Stimulated activated CD8-positive, alpha-beta memory T cell treated with anti-CD3 and anti-CD28 coated beads, Interleukin-12 subunit alpha, Interleukin-12 subunit beta, amount 100 ng/mL, for 1 hour (primary cell): ENCODE measurements at regions not wholly inside any gene's neighbourhood (a gene's known extent, or its start where the extent isn't known, plus 50 kb on each side); places are given as distances from the start of the nearest gene placed in this dataset.

ENCODE experiments used
- DNase-seq: peaks from one replicate; pipeline ENCODE4 v3.0.0-alpha.2; 2020; ENCODE audit warnings: low read depth

DNA sequence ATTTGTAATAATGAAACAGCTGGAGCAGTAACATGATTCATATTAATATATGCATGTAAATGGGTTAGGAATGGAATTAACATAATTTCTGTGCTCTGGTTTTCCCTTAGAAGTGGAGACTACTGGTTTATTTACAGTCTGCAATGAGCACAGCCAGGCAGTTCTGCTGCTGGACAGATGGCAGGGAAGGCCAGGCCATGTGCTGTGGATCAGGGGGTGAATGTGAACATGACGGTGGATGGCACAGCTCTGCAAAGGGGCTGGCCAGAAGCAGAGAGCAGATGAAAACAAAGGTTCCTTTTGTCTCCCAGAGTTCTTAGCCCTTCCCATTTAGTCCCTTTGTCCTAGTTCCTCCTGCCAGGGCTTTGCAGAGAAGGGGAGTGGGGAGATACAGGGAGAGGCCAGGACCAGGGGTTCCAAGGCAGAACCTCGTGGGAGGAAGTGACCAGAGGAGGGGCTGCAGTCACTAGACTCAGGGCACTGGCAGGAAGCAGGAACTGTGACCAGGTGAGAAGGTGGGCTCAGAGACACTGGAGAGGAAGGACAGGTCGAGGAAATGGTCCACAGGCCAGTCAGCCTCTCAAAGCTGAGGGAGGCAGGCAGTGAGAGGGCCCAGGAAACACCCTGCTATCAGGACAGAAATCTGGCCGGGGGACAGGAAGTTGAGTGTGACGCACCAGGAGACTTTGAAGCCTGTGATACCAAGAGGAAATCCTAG, 112.9 kb upstream of the ATP8B1 start:
- no peak for DNase-seq

DNA sequence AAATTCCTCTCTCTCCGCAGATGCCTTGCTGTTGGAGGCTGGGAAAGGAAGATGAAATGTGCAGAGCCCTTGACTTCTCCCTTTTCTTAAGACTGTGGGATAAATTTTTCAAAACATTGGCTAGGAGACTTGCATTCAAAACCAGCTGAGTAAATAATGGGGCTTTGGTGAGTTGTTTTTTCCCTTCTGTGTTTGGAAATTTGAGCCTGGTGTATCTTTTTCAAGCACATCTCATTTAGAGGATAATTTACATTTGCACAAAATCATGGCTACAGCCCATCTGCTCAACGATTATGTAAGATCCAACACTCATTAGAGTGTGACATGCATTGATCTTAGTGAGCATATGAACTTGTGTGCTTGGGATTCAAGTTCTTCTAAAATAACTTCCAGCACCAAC, 112.1 kb upstream of the ATP8B1 start:
- no peak for DNase-seq

DNA sequence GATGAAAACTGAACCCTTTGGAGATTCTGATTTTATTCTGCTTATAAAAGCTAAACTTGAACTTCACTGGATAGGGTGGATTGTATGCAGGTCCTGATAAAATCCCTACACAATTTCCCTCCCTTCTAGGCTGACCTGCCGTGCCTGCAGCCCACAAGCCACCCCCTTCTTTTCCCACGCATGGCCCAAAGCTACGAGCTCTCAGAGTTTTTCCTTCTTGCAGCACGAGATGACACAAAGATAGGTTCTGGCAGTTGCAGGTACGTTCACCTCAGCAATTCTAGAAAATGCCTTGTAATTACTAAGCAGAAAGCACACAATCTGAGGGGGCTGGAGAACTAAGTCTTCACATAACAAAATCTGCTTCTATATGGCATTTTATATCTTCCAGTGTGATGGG, 110.6 kb upstream of the ATP8B1 start:
- no peak for DNase-seq

DNA sequence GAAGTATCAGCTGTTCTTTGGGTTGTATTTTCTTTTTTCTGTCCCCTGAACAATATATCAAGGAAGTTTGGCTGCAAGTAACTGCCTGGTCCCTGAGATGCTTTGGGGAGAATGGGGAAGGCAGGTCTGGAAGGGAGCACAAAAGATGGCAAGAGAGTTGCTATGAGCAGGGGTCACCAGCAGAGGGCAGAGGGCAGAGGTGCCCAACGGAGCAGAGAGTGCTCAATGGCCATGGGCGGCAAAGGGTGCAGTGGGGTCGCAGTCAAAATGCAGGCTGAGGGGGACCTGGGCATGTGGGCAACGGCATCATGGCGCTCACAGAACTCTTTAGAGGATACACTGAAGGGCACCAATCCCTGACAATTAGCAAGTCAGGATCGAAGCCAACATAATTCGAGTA, 107.7 kb upstream of the ATP8B1 start:
- DNase-seq = no peak

DNA sequence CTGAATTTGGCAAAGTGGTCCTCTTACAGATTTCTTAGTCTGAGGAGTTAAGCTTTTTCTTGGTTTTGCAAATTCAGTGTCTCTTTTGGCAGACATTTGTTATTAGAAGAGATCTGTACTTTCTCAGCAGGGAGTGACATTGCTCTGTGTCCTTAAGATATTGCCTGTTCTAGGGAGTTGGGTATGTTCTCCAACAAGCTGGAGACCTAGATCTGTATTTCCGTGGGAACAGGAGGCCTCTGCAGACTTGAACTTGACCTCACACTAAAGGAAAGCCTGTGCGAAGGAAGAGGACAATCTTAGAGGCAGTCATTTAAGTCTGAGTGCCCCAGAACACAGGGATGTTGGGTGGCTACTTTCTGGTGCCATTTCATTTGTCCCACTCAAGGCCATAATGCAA, 107.0 kb upstream of the ATP8B1 start:
- no peak for DNase-seq

DNA sequence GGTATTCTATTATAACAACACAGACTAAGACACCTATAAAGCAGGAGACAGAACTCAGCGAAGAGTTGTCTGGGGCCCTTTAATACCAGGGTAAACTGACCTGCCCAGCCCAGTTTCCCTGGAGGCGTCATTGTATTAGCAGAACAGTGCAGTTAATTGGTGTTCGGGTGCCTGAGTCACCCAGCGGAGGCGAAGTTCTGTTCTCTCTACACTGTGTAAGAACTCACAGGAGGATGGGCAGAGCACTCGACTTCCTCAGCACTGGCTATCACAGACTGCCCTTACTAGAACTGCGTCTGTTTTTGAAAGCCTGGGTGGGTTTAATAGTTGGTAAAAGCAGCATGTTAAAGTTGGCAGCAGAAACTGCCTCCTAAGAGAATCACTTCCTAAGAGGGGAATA, 106.5 kb upstream of the ATP8B1 start:
- no peak for DNase-seq

DNA sequence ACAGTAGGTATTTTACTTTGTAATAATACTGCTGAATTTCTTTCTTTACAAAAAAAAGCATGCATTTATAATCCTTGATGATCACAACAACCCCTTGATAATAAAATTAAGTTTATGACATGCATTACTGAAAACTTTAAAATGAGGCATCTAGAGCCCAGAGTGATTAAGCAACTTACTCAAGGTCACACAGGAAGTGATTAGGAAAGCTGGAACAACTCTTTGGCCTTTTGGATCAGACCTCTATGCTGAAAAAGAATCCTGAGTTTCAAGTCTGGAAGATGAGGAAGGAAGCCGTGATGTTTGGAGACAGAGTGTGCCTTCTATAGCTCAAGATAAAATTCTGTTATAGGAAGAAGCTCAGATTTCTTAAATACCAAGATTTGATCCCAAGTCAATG, 105.0 kb upstream of the ATP8B1 start:
- no peak for DNase-seq

DNA sequence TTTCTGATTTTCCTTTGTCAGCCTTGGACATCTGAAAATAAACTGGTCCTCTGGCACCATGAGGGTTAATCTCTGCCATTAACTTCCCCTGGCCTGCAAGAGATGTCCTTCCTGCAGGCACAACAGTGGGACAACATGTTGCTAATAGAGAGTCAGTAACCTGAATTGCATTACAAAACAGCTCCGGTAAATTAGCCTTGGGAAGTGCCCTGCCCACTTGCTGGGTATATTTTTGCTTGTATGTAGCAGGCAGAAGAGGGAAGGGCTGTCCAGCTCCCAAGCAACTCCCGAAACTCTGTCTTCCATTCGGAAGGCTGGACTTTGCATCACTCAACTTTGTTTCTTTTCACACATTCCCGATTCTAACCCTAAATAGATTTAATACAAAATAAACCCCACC, 104.4 kb upstream of the ATP8B1 start:
- DNase-seq = no peak

DNA sequence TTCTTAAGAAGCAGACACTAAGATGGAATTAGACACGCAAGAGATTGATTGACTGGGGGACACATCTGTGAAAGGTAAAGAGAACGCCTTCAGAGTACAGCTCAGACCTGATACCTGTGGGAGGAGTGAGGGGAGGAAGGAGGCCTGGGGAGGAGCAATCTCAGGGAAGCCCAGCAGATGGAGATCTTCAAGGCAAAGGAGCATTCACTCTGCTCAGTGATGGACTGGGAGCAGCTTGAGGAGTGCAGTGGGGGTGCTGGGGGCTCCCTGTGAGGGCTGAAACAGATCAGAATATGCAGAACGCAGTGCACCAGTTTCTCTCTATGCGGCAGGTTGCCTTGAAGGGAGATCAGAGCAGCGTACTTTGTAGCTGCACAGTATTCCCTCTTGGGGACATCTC, 103.7 kb upstream of the ATP8B1 start:
- DNase-seq = no peak

DNA sequence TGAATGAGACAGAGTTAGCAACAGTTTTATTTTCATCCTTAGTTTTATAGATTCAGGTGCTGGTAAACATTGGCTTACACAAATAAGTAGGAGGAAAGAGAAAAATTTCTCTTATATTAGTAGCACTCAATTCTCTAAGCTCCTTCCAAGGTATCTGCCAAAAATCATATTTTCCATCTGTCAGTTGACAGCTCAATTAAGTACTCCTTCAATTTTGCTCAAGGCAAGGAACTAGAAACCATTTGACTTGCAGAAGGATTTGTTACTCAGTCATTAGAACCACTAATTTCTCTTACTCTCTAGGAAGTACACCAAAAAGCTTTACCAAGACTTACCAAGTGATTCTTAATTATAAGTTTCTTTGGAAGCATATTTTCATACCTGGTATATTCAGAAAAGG, 101.4 kb upstream of the ATP8B1 start:
- DNase-seq = no peak

DNA sequence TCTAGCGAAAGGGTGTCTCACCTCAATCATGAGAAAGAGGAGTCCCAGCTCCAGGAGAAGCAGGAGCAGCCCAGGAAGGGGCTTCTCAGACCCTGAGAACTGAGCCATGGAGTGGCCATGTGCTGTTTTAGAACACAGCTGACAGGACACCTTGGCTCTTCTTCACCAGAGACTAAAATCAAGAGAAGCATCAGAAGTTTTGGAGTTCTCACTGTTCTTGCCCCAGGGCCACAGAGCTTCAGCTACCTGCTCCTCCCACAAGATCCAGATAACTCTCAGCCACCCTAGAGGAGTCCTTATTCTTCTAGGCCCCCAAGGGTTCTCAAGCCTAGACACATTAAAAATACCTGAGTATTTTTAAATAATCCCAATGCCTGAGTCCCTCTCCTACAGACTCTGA, 99.6 kb upstream of the ATP8B1 start:
- no peak for DNase-seq

DNA sequence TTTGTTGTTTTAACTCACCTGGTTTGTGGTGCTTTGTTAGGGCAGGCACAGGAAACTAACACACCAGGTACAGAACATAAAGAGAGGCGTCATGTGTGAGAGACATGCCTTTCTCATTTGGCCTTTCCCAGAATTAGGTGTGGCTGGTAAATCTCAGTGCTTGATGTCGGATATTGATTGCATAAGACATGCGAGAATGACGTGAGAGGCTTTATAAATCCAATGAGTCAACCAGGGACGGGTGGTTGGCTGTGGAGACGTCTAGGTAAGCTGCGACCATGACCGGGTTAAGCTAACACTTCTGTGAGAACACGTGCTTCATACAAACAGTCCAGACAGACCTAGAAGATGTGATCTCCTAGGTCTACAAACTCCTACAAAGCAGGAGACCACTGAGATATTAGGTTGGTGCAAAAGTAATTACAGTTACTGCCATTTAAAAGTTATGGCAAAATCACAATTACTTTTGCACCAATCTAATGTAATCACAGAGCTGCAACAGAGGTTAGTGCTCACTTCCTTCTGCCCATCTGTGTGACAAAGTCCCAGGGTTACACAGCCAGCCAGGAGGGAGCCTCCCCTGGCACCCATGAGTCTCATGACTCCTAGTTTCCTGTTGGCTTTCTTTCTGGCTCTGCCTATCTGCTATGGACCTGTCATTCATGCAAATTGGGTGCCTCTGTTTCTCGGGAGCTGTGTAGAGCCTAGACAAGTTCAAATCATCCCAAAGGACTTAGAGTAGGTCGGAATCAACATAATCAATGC, 98.9 kb upstream of the ATP8B1 start:
- DNase-seq = no peak

DNA sequence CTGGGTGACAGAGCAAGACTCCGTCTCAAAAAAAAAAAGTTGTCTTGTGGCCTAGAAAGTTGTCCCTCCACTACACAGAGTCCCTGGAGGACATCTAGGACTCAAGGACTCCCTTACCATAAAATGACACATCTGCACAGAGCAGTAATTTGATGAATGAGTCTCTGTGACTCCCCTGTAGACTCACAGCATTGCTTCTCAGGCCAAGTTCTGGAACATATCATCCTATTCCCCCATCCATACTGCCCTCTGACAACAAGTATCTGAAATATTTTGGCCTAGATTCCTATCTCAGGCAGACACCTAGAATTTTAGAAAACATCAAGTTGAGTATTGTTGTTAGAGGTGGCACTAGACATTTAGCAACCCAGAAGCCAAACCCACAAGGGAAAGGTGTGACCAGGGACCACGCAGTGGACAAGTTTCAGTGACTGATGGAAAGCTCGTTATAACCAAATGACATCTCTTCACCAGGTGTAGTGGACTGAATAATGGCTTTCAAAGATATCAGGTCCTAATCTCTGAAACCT, 97.9 kb upstream of the ATP8B1 start:
- no peak for DNase-seq

DNA sequence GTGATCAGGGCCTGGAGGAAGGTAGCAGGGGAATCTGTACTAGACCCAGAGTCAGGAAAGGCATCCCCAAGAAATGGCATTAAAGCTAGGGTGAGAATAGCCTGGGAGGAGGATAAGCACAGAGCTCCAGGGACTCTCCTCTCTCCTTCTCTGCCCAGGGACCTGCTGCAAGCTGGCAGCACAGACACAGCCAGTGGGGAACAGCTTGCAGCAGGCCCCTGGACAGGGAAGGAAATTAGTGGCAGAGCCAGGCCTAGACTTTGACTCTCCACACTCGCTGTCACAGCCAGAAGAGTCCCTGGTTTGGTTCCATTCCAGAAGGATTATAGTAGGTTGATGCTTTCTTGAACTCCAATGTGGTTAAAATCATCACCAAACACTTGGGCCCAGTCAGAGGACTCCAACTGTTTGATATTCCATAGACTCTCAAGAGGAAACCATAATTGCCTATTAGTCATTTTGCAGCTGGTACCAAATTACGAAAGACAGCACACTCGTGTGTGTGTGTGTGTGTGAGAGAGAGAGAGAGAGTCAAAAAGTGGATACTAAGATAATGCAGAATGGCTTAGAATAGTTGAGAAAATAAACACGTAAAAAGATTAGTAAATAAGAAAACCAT, 95.5 kb upstream of the ATP8B1 start:
- no peak for DNase-seq

DNA sequence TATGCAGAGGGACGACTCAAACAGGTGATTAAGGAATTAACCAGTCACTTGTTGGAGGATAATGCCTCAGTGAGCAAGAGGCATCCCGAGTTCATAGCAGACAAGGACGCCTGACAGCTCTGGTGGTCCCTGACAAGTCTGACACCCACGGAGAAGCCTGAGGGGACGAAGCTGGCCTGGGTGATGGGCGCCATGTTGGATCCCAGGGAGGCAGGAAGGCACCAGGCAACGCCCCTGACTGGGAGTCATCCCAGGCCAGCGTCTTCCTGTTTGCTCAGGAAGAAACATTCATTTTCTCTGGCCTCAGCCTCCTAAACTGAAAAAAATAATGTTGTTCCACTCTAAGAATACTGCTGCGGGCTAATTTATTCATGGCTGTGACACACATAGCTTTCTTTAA, 92.1 kb upstream of the ATP8B1 start:
- DNase-seq = no peak

DNA sequence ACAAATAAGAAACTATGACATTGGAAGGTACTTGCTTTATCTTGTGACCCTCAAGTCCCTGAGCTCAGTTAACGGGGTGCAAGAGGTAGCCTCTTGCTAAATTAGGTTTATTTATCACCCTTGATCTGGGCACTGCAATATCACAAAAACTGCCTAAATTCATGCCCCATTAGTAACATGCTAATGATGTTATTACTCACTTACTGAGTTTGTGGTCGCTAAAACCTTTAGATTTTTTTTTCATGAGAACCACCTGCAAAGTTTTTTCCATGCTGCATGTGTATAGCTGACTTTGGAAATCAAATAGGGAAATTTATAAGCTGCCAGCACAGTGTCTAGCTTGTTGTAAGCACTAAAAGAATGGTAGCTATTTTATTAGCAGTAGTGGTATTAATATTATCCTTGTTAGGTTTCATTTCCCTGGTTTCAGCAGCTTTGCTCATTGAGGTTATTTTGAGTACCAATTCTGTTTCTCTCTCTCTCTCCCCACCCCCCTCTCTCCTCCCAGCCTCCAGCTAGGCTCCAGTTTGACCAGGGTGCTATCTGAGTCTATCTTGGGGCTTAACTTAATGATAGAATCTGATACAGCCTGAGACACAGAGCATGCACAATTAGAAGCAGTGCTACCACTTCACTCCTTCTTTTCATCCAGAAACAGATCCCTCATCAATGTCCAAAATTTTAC, 88.7 kb upstream of the ATP8B1 start:
- no peak for DNase-seq

DNA sequence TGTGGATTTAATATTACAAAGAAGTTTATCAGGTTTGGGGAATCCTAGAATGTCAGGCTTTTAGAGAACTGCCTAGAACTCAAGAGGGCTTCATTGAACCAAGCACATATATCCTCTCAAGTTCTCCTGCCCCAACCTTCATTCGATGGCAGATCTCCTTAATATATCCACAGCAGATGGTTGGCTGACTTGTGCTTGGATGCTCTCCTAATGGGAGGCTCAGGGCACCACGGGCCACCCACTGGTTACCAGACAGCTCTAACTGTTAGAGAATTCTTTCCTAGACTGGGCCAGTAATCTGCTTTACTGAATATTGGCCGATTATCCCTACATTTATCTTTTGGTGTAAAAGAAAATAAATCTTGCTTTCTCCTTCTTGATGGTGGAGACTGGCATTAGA, 87.2 kb upstream of the ATP8B1 start:
- no peak for DNase-seq

DNA sequence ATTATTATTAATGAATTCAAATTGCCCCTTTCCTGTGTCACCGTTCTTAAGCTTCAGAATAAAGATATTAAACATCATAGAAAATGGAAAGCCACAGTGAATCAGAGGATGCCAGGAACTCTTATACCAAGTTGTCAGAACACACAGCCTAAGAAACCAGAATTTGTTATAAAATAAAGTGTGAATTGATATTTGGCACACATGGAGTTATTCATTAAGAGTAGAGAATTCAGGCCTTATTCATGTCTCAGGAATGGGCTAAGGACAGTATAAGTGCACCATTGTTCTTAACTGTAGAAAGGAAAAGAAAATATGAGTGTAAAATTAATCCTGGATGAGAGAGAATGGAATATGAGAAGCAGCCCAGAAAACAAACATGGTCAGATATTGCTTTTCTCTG, 86.7 kb upstream of the ATP8B1 start:
- no peak for DNase-seq

DNA sequence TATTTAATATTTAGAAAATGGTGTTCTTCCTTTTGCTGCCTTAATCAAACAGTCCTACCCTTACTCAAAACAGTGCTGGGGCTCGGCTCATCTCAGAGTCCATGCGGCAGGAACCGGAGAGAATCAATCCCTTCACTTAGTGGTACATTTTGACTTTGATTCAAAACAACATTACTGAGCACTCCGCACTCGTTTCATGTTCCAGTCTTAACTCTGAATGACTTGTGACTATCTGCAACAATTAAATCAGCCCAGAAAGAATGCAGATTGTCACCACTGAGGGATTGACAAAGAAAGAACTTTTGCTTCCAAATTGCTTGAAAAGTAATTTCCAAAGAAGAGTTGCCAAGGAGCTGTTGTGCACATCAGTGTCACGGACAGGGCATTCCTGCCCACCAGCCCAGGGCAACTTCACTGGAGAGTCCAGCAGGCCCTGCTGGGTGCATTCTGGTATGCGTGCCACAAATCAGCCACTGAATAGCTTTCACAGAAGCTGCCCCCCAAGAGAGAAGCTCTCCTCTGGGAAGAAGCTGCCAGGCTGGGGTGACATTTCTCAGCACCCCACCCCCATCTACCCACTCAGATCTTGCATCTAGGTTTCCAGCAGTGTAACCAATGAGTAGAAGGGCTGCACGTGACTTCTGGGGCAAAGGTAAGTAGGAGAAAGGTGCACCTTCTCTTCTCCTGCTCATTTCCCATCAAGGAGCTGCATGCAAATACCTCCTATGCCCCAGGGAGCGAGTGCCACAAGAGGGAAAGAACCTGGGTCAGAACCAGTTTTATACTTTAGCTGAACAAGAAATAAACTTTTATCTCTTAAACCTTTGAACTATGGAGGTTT, 84.6 kb upstream of the ATP8B1 start:
- no peak for DNase-seq

DNA sequence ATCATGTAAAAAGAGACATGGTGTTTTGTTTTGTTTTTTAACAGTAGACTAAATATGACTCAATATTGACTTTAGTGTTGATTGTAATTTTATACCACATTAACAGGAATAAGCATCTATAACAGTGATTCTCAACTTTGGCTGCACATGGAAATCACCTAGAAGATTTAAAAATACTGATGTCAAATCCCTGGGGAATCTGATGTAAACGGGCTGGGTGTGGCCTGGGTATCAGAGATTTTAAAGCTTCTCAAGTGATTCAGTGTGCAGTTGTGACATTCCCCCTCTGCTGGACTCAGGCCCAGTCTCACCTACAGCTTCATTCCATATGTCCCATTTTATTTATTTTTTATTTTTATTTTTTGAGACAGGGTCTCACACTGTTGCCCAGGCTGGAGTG, 82.8 kb upstream of the ATP8B1 start:
- no peak for DNase-seq

DNA sequence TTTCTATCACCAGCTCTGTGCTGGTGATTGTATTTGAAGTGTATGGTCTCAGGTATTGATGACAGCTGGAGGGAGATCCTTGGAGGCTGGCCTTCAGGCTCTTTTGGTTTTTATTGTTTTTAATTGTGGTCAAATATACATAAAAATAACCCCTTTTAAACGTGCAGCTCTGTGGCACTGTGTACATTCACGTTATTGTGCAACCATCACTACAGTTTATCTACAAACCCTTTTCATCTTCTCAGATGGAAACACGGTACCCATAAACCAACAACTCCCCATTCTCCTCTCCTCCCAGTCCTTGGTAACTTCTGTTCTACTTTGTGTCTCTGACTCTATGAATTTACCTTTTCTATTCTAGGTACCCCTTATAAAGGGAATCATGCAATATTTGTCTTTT, 79.3 kb upstream of the ATP8B1 start:
- DNase-seq = no peak
